ENCODE measurements at regions not wholly inside any gene's neighbourhood (a gene's known extent, or its start where the extent isn't known, plus 50 kb on each side); places are given as distances from the start of the nearest gene placed in this dataset.
A peak's percentile ranks its signal among the peaks of the same experiment; 100 is the strongest.

- no peak overlapping the region for H3K4me2 ChIP-seq (ENCODE audit: extremely low read depth, insufficient read depth, low read length)
- H3K9ac ChIP-seq (ENCODE audit: insufficient read depth, low read length) = no peak overlapping the region
- no peaks in the 10 kb centered on the region for H3K4me1 ChIP-seq (ENCODE audit: control insufficient read depth, extremely low read depth, insufficient read depth, low read length)
- H4K20me1 ChIP-seq (ENCODE audit: control insufficient read depth, extremely low read depth, insufficient read depth, low read length) = no peaks in the 10 kb centered on the region
- H3K79me2 ChIP-seq (ENCODE audit: control insufficient read depth, insufficient read depth, low read length) = no peaks in the 10 kb centered on the region
- no peak overlapping the region for H3K4me3 ChIP-seq (replicated peaks in 1 of 4; ENCODE audit: control extremely low read depth in 1 of 4, insufficient read depth in 1 of 4, low read depth in 3 of 4, low read length in 4 of 4)
- no peaks in the 10 kb centered on the region for H3K27me3 ChIP-seq (ENCODE audit: control insufficient read depth, insufficient read depth, low read length)
- no peaks in the 10 kb centered on the region for H3K9me3 ChIP-seq (ENCODE audit: control insufficient read depth, insufficient read depth, low read depth, low read length)
- H3K27ac ChIP-seq (ENCODE audit: insufficient read depth, low read length) = no peak overlapping the region
- no peak for TF ChIP-seq CTCF (conservative IDR thresholded peaks at IDR 0.05 in 1 of 2, IDR thresholded peaks at IDR 0.05 in 1 of 2; ENCODE audit: low read depth in 1 of 2, low read length in 2 of 2)
- no peak for TF ChIP-seq EZH2 (IDR thresholded peaks at IDR 0.05; ENCODE audit: low read length, missing control alignments)
- no peak for DNase-seq (ENCODE audit: low read depth in 2 of 2)
- no peak overlapping the region for H2AFZ ChIP-seq (ENCODE audit: low read length)
- H3K36me3 ChIP-seq (ENCODE audit: control insufficient read depth, insufficient read depth, low read length) = no peaks in the 10 kb centered on the region
These were observed 397.6 kb downstream of the TRIML1 start for GRCh38 chr4:188536826-188537225.

GRCh38 chr4:188550296-188550695 lies 411.1 kb downstream of the TRIML1 start:
- TF ChIP-seq CTCF (conservative IDR thresholded peaks at IDR 0.05 in 1 of 2, IDR thresholded peaks at IDR 0.05 in 1 of 2; ENCODE audit: low read depth in 1 of 2, low read length in 2 of 2) = no peak
- TF ChIP-seq EZH2 (IDR thresholded peaks at IDR 0.05; ENCODE audit: low read length, missing control alignments) = no peak
- no peaks in the 10 kb centered on the region for H3K36me3 ChIP-seq (ENCODE audit: control insufficient read depth, insufficient read depth, low read length)
- H2AFZ ChIP-seq (ENCODE audit: low read length) = no peak overlapping the region
- DNase-seq (ENCODE audit: low read depth in 2 of 2) = peak in 1 of 2 donors; percentile 4
- H3K9me3 ChIP-seq (ENCODE audit: control insufficient read depth, insufficient read depth, low read depth, low read length) = no peaks in the 10 kb centered on the region
- no peaks in the 10 kb centered on the region for H4K20me1 ChIP-seq (ENCODE audit: control insufficient read depth, extremely low read depth, insufficient read depth, low read length)
- H3K27me3 ChIP-seq (ENCODE audit: control insufficient read depth, insufficient read depth, low read length) = no peaks in the 10 kb centered on the region
- no peak overlapping the region for H3K4me2 ChIP-seq (ENCODE audit: extremely low read depth, insufficient read depth, low read length)
- H3K9ac ChIP-seq (ENCODE audit: insufficient read depth, low read length) = no peak overlapping the region
- no peak overlapping the region for H3K4me3 ChIP-seq (replicated peaks in 1 of 4; ENCODE audit: control extremely low read depth in 1 of 4, insufficient read depth in 1 of 4, low read depth in 3 of 4, low read length in 4 of 4)
- no peaks in the 10 kb centered on the region for H3K79me2 ChIP-seq (ENCODE audit: control insufficient read depth, insufficient read depth, low read length)
- H3K27ac ChIP-seq (ENCODE audit: insufficient read depth, low read length) = no peak overlapping the region
- H3K4me1 ChIP-seq (ENCODE audit: control insufficient read depth, extremely low read depth, insufficient read depth, low read length) = no peaks in the 10 kb centered on the region

GRCh38 chr4:188551156-188551555 lies 411.9 kb downstream of the TRIML1 start:
- Histone ChIP-seq H4K20me1 (ENCODE audit: control insufficient read depth, extremely low read depth, insufficient read depth, low read length) (no peaks in the 10 kb centered on the region), H3K27ac (ENCODE audit: insufficient read depth, low read length) (no peak overlapping the region), H3K27me3 (ENCODE audit: control insufficient read depth, insufficient read depth, low read length) (no peaks in the 10 kb centered on the region), H3K4me1 (ENCODE audit: control insufficient read depth, extremely low read depth, insufficient read depth, low read length) (no peaks in the 10 kb centered on the region), H3K79me2 (ENCODE audit: control insufficient read depth, insufficient read depth, low read length) (no peaks in the 10 kb centered on the region), H3K4me2 (ENCODE audit: extremely low read depth, insufficient read depth, low read length) (no peak overlapping the region), H2AFZ (ENCODE audit: low read length) (no peak overlapping the region), H3K9ac (ENCODE audit: insufficient read depth, low read length) (no peak overlapping the region), H3K36me3 (ENCODE audit: control insufficient read depth, insufficient read depth, low read length) (no peaks in the 10 kb centered on the region), H3K9me3 (ENCODE audit: control insufficient read depth, insufficient read depth, low read depth, low read length) (no peaks in the 10 kb centered on the region), H3K4me3 (replicated peaks in 1 of 4; ENCODE audit: control extremely low read depth in 1 of 4, insufficient read depth in 1 of 4, low read depth in 3 of 4, low read length in 4 of 4) (no peak overlapping the region)
- TF ChIP-seq CTCF (conservative IDR thresholded peaks at IDR 0.05 in 1 of 2, IDR thresholded peaks at IDR 0.05 in 1 of 2; ENCODE audit: low read depth in 1 of 2, low read length in 2 of 2) = no peak
- no peak for TF ChIP-seq EZH2 (IDR thresholded peaks at IDR 0.05; ENCODE audit: low read length, missing control alignments)
- no peak for DNase-seq (ENCODE audit: low read depth in 2 of 2)

Data from fibroblast of lung (primary cell).